ENCODE measurements at regions not wholly inside any gene's neighbourhood (a gene's known extent, or its start where the extent isn't known, plus 50 kb on each side); places are given as distances from the start of the nearest gene placed in this dataset.
"Not testable (repeated sequence)": the region's sequence is repeated elsewhere in the genome, so short reads cannot be mapped to it uniquely, and the experiment has no call there.

DNA sequence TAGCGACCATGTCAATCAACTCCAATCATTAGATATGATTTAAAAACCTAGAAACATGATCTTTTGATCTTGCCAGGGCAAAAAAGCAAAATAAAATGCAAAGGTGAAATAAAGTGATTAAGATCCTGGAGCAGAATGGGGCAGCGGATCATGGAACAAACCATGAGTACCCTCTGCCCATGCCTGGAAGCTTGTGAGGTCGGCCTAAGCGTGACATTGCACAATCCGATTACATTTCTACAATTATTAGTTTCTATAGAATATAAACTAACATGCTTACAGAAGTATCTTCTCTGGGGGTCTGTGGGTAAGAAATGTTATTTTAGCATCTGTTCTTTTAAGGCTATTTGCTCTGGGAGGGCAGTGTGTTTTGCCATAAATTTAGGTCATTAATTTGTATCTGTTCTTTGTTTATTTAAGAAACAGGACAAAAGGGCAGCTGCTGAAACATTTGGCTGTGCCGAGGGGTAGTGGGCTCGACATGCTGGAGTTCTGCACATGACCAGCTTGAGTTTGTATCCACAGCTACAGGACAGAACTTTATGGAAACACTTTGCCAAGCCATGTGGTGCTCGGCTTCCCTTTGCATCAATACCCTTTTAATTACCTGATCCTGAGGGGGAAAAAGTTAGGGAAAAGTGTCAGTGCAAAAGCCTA is 55.9 kb downstream of the ZBTB18 start:
- DNase-seq (ENCODE audit: low spot score), result no peak

DNA sequence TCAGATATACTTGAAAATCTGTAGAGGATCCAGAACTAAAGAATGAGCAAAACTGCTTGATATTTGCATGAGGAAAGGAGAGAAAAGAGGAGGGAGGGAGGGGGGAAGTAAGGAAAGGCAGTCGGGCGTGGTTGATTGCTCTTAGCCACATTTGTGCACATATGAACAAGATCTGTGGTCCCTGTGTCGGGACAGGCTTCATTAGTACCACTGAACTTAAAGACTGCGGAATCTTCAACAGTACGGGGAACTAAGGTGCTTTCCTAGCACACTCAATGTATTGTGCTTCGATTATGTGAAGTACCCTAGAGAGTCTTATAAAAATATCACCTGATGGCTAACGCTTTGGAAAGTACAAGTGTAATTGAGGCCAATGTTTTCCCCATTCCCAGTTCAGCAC is 59.9 kb downstream of the ZBTB18 start:
- no peak for DNase-seq (ENCODE audit: low spot score)

DNA sequence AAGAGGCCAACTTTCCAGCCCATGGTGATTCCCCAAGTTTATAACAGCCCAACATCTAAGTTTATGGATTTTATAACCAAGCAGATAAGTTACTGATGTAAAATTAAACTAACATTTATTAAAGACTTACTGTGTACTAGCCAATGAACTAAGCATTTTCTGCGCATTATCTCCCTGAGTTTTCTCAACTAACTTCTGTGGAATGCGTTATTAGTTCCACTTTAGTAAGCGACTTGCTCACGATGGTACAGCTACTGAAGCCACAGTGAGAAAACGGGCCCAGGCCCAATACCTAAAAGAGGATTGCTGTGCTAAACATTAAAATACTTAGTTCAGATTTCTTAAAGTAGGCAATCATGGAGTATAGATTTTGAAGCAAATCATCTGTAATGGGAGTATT is 61.0 kb downstream of the ZBTB18 start:
- no peak for DNase-seq (ENCODE audit: low spot score)

DNA sequence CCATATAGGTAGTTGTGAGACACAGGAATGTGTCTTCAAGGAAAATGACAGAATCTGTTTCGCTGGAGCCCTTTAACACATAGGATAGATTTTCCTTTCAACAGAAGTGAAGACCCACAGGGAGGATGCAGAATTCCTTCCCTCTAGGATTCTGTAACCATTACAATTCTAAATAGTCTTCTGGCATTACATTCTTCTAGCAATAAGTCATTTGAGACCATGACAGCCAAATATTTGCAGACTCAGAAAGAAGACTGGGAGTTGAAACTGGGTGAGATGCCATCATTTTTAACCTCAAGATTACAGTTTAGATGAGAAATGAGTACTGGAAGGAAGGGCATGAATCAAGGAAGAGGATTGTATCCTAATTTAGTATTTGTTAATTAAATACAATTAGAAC is 61.6 kb downstream of the ZBTB18 start:
- no peak for DNase-seq (ENCODE audit: low spot score)

DNA sequence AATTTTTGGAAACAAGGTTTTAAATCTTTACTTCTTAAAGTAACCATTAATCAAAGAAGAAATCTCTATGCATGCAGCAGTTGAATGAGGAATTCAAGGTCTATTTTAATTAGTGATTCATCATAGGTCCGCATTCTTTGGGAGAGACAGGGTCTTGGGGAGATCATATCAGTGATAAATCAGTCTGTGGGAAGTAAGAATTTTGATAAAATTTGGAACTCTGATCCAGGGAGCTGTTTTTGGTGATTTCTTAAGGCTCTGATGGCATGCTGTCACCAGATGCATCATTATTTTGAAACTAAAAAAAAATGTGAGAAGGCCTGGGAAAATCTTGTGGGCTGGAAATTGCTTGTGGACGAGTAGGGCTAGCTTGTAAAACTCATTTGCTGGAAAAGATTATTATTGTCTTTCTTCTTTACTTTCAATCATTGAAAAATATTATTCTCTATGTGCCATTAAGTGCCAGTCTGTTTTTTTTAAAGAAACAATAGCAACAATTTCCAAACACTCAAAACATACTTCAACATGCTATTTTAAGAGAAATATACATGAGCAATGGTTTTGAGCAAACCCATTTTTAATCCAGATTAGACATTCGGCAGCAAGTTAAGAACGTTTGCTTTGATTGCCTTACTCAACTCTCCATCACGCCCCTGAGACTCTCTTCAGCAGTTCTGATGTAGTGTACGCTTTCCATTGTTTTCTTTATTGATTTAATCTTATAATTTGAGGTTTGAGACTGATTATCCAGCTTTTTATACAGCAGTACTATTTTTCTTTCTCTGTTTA is 62.6 kb downstream of the ZBTB18 start:
- DNase-seq (ENCODE audit: low spot score), result no peak

DNA sequence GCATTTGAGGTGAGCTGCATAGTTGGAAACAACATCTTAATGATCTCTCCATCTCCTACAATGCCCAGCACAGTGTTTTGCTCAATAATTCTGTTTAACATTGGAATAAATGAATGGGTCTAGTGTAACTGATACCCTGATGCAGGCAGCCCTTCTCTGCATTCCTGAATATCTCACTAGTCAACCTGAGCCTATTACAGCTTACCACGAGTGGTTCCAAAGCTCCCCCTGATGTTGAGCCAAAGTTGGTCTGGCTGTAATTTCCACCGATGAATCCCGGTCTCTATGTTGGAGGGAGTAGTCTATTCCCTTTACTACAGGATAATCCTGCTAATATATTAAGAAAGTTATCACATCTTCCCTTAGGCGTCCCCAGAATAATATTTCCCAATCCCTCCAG is 63.8 kb downstream of the ZBTB18 start:
- DNase-seq (ENCODE audit: low spot score), result no peak

DNA sequence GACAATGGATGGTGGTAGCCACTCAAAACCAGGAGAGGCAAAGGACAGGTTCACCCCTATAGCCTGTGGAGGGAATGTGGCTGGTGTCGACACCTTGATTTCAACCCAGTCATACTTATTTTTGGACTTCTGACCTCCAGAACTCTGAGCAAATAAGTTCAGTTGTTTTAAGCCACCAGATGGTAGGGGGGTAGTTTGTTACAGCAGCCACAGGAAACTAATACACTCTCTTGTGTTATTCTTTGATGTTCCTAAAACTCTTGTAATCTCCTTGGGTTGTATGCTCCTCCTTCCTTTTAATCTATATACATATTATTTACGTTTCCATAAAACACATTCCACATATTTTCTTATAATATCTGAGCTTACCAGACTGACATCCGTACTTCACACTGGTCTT is 65.9 kb downstream of the ZBTB18 start:
- DNase-seq (ENCODE audit: low spot score), result no peak

DNA sequence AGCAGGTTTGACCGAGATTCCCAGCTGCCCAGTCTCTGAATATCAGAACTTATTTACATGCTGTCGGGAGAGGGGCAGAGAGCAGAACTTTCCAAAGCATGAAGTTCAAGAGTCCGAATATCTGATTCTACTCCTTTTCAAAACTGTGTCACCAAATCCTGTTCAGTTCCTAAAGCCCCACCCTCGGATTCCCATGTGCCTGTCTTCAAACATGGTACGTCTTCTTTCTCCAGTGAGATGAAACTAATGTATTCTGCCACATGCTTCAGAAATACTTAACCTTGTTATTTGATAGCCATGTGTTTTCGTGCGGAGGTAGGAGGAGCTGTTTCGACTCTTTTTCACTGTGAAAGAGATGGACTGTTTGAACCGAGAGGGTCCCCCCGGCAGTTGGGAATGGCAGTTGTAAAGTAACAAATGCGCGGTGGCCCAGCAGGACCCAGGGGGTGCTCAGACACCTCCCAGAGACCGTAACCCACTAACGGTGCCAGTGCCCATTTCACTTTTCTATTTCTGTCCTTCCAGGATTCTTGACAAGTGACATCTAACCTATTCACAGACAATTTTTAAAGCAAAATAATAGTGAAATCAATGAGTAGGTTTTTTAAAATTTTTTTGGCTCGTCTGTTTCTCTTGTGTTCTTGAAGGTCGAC is 67.2 kb downstream of the ZBTB18 start:
- DNase-seq (ENCODE audit: low spot score), result no peak

DNA sequence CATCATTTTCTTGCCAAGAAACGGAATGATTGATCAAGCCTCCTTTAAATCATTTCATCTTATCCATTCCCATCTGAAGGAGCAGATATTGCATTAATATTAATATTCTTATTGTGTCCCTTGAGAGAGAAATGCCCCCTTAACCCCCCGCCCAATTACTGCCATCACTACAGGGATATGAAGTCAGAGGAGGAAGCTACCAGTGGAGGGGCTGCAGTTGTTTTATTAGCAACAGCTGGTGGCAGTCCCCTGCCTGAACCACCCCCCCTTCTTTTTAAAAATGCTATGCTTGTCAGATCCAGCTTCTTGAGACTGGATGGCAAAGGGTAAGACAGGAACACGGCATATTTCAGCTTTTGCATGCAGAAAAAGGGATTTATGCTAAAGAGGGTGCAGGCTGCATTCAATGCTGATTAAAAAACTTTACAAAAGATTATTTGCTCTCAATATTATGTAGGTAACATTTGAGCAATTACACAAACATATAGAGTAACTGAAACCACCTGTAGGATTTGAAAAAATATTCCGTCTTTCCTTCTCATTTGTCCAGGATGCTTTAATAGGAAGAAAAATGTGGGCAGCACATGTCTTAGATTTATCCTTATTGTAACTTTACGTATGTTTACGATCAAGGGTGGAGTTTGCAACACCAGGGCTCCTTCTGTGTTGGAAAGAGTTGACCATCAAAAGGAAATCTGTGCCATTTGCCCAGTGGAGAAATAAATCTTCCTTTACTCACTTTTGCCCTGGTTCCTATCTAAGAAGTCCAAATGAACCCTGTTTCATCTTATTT is 77.7 kb downstream of the ZBTB18 start:
- no peak for DNase-seq (ENCODE audit: low spot score)

DNA sequence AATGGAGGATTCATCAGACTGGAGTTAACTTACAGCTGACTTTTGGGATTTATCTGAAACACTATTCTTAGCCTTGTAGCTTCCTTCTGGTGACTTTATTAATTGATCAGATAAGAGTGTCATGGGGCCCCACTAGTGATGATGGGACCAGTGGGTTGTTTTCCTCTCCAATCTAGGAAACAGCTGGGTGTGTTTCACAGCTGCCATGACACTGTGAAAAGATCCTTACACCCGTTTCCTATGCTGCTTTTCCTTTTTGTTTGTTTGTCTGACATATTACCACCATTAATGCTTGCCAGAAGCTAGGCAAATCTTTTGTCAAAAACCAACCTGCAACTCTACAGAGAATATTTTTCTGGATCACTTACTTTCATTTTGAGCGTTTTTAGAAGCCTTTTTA is 86.2 kb downstream of the ZBTB18 start:
- no peak for DNase-seq (ENCODE audit: low spot score)

DNA sequence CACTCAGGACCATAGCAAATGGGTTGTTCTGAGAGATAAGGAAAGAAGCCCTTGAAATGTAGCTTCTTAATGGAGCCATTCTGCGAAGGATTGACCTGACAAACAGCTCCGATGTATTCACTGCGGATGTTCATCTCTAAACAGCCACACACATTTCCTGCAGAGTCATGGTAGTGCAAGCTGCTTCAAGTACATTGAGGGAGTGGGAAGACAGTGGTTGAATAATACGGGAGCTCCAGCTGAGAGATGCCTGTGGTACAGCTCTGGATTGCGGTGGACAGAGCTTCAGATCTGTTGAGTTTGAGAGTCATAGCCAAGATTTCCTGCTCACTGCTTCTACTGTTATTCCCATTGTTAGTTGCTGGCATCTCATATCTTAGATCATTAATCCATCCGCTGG is 86.6 kb downstream of the ZBTB18 start:
- DNase-seq (ENCODE audit: low spot score), result no peak

DNA sequence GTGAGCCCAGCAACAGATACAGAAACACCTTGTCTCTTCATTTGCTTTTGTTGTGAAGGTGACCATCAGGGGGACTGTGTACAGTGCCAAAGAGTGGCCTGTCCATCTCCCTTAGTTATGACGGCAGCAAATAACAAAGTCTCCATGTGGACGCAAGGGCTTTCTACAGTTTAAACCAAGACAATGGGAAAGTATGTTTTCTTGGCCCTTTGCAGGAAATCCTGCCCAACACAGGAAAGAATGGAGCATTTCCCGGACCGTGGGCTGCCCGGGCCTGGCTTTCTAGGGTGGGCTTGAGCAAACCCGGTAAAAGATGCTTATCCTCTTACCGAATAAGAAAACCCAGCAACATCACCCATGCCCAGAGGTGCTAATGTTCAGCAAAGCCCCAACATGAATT is 87.3 kb downstream of the ZBTB18 start:
- DNase-seq (ENCODE audit: low spot score), result no peak

DNA sequence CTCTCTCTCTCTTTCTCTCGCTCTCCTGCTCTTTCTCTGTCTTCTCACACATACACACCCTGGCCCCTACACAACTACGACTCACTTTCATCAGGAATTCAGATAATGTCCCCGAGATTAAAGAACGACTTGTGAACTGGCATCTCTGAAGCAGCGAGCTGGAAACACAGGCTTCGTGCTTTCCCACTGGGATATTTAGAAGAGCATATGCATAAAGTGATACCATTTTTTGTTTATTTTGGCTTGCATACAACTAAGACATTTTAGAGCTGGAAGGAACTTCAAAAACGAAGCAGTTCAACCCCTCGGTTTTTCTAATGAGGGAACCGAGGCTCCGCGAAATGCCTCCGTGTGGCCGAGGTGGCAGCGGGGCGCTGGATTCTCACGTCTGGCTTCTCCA is 88.6 kb downstream of the ZBTB18 start:
- no peak for DNase-seq (ENCODE audit: low spot score)

DNA sequence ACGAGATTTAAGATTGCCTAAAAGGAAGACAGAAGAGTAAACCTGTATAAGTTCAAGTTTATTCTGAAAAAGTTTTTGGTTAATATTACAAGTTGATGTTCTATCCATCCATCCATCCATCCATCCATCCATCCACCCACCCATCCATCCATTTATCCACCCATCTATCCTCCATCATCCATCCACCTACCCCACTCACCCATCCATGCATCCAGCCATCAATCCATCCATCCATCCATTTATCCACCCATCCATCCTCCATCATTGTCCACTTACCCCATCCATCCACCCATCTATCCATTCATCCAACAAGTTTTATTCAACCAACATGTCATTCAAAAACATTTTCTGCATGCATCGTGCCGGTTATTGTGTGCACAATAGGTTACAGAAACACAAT is 89.3 kb downstream of the ZBTB18 start:
- DNase-seq (ENCODE audit: low spot score), result no peak

DNA sequence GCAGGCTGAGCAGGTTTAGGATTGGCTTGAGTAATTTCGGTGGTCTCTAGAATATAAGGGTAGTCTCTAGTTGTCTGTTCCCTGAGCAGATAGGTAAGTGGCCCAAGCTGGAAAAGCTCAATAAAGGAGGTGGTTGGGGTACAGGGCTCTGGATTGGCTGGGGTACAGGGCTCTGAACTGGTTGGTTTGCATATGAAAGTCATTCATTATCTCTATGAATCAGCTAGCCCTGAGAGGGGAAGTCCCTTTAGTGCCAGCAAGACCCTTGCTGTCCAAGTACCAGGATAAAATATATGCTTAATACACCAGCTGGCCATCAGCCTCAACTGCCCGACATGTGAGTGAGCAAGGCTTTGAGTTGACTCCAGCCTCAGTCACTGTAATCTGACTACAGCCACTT is 93.0 kb downstream of the ZBTB18 start:
- DNase-seq (ENCODE audit: low spot score), result no peak

DNA sequence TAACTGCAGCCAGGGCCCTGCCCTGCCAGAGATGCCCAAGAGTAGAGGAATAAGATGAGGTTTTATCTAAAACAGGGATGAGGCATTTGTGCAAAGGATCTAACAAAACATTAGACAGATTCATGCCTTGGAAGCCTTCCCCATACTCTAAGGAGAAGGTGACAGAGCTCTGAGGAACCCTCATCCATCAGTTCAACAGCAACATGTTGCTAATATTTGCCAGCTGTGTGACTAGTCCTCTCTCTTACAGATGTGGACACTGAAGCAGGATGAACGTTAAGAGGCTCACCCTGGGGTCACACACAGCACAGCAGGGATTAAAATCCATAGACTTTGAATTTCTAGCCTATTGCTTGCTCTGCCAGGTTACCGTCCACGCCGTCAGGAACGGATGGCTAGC is 99.0 kb downstream of the ZBTB18 start:
- no peak for DNase-seq (ENCODE audit: low spot score)

DNA sequence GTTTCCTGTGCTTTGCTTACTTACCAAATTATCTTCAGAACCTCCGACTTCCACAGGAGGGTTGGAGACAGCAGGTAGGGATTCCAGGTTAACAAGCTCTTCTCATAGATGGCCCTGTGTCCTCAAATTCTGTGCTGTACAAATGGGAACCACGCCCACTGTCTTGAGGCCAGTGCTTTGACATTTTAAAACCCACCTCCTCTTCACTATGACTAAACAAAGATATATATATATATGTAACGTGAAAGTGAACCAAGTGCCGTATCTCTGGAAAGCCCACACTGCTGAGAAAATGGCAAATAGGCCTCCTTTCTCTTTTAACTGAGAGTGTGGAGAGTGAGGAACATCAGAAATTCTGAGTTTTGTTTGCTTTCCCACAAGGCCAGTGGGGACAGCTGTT is 99.6 kb downstream of the ZBTB18 start:
- no peak for DNase-seq (ENCODE audit: low spot score)

DNA sequence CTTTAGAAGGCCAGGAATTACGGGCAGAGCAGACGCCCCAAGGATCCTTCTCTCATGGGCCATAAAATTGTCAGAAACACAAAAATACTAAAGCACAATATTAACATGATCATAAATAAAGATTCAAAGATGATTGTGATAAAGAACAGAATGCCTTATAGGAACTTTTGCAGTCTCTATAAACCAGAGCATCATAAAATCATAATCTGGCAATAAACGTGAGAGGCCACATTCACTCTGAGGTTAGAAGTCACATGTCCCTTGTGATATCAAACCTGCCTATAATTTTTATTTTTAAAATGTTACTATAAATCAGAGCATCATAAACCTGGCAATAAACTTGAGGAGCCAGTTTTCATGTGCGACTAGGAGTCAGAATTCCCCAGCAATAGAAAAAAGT is 100.5 kb downstream of the ZBTB18 start:
- DNase-seq (ENCODE audit: low spot score), result no peak

DNA sequence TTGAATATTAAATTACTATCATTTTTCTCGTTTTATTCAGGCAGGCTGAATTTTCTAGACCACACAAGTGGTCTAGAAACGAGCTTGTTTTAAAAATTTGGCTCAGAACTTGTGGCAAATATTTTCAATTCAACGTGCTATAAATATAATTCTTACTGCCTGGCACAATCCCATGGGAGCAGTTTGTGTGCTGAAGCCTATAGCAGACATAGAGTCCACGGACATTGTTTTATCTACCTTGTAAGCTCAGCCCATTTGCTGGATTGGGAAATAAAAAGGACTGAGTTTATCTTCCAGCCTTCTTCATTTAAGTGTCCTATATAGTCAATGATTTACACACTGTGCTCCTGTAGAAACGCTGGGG is 103.4 kb downstream of the ZBTB18 start:
- no peak for DNase-seq (ENCODE audit: low spot score)

DNA sequence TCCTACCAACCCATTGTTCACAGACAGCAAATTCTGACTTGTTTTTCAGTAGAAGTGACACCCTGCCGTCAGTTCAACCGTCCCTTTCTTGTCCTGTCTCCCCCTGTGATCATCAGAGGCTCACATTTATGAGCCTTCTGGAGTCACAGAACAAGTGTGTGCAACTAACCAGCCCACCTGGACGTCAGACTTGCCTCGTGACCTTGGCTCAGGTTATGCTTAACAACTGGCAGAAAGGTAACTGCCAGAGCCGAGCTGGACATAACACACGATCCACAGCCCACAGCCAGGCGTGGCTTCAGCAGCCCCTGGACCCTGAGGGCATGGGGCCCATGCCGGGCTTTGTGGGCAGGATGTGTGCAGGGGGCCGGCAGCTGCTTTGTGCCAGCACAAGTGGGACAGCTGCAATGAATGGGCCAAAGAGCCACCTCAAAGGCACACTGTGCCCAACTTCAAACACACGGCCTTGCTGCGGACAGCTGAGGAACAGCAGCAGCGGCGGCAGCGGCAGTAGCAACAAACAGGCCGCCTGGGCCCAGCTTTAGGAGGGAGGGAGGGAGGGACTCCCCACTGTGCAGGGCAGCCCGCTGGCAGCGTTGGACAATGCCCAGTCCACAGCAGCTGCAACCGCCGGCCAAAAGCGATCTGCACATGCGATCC is 103.9 kb downstream of the ZBTB18 start:
- DNase-seq (ENCODE audit: low spot score), result peak; percentile 81

DNA sequence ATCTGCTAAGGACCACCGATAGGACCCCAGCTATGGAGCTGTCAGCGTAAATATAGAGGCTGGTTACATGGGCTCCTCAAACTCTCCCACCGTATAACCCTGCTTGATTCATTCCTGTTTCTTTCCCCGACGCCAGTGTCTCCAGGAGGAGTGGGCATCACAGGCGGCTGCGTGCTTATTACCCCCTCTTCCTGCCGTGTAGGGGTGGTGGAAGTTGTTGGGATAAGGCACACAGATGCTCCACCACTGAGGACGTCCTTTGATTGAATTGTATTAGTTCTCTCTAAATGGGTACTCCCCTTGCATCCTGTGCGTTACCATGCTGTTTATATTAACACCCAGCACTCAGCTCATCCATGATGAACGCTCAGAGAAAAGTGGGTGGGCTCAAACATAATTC is 104.6 kb downstream of the ZBTB18 start:
- DNase-seq (ENCODE audit: low spot score), result no peak

DNA sequence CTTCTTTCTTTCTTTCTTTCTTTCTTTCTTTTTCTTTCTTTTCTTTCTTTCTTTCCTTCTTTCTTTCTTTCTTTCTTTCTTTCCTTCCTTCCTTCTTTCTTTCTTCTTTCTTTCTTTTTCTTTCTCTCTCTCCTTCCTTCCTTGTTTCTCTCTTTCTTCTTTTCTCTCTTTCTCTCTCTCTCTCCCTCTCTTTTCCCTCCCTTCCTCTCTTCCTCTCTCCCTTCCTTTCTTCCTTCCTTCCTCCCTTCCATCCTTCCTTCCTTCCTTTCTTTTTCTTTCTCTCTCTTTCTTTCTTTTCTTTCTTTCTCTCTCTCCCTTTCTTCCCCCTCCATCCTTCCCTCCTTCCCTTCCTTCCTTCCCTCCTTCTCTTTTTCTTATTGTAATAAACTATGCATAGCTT is 105.5 kb downstream of the ZBTB18 start:
- not testable (repeated sequence) for DNase-seq (ENCODE audit: low spot score)

Data from H4 (cell line).